Esophagus squamous epithelium (tissue), 5 donors: ENCODE measurements at regions not wholly inside any gene's neighbourhood (a gene's known extent, or its start where the extent isn't known, plus 50 kb on each side); places are given as distances from the start of the nearest gene placed in this dataset.

Source experiments
- DNase-seq: peaks from one replicate; lab custom pipeline; 2025; lab: John Stamatoyannopoulos, UW
- H3K27ac ChIP-seq, 4 donors: fragments of 200-600 bp; sonication (generic); one replicate each; pipeline ENCODE4 v1.5.1; 2016 to 2019; ENCODE audit warnings: mild to moderate bottlenecking in 1 of 4
- H3K27me3 ChIP-seq, 4 donors: fragments of 200-600 bp; sonication (generic); 1 replicate in 3 of 4; 2 replicates in 1 of 4; pipeline versions ENCODE4 v1.5.1 to v1.6.0; 2017 to 2021; ENCODE audit warnings: antibody characterized with exemption in 1 of 4
- H3K36me3 ChIP-seq, 3 donors: fragments of 200-600 bp; sonication (generic); one replicate each; pipeline ENCODE4 v1.5.1; 2016 to 2019
- H3K4me1 ChIP-seq, 3 donors: fragments of 200-600 bp; sonication (generic); one replicate each; pipeline ENCODE4 v1.5.1; 2017 to 2019
- H3K4me3 ChIP-seq, 4 donors: fragments of 200-600 bp; sonication (generic); 1 replicate in 3 of 4; 2 replicates in 1 of 4; pipeline ENCODE4 v1.5.1; 2016 to 2019; ENCODE audit warnings: mild to moderate bottlenecking in 2 of 4, moderate library complexity in 1 of 4
- H3K9me3 ChIP-seq, 3 donors: fragments of 200-600 bp; sonication (generic); one replicate each; pipeline ENCODE4 v1.5.1; 2016 to 2019
- CTCF ChIP-seq, 6 experiments: fragments of 450-650 bp in 4 of 6; fragments of 200-600 bp in 2 of 6; sonication (generic) in 2 of 6; IDR thresholded peaks; one replicate each; pipeline ENCODE4 v1.5.1; 2016 to 2019; ENCODE audit warnings: antibody characterized with exemption in 6 of 6, mild to moderate bottlenecking in 4 of 6, moderate library complexity in 4 of 6
- POLR2A ChIP-seq, 4 donors: fragments of 450-650 bp; IDR thresholded peaks; one replicate each; pipeline ENCODE4 v1.6.1; 2017; ENCODE audit warnings: antibody characterized with exemption in 4 of 4, mild to moderate bottlenecking in 4 of 4, moderate library complexity in 3 of 4
- WGBS, 2 donors: methylation state at CpG; one replicate each; pipeline ENCODE4 v1.1.5; 2018; 5-methylcytosine and 5-hydroxymethylcytosine counted together
- intact Hi-C: fragments of 100-400 bp; cut with DNase I; formaldehyde crosslinking; loops from one replicate; pipeline ENCODE4 v1.15.0; 2022
- donor health status: DM: yes; HTN: yes; CAD: no.

DNA sequence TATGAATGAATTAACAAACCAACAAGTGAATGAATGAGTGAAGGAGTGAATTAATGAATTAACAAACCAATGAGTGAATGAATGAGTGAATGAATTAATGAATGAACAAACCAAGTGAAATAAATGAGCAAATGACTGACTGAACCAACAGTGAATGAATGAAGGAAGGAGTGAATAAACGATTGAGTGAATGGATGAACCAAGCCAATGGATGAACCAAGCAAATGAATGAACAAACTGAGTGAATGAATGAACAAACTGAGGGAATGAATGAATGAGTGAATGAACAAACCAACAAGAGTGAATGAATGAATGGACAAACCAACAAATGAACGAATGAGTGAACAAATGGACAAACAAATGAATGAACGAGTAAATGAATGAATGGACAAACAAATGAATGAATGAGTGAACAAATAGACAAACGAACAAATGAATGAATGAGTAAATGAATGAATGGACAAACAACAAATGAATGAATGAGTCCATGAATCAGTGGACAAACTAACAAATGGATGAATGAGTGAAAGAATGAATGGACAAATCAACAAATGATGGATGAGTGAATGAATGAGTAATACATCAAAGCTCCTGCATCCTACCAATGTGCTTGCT is 69.5 kb downstream of the NPTX2 start:
- whole genome bisulfite sequencing, 2 donors = 45 to 76% methylated on average over 4 of the region's 4 CpGs

GRCh38 chr7:98687111-98687751 is 70.1 kb downstream of the NPTX2 start:
- DNase-seq = no peak
- Histone ChIP-seq H3K4me3 (no peak overlapping the region), H3K27me3 (peaks cover 0 to 2% (median 0%) of the 10 kb centered on the region in 4 donors), H3K27ac (no peak overlapping the region), H3K4me1 (no peaks in the 10 kb centered on the region), H3K36me3 (no peaks in the 10 kb centered on the region), H3K9me3 (peaks cover 0 to 26% (median 0%) of the 10 kb centered on the region in 3 donors)
- TF ChIP-seq POLR2A (IDR thresholded peaks at IDR 0.05) (no peak), CTCF (IDR thresholded peaks at IDR 0.05) (no peak)
- intact Hi-C loops = no loop called here
- WGBS, 2 donors = 53 to 69% methylated on average over 12 of the region's 12 CpGs

More for the DNA sequence above, 69.5 kb downstream of the NPTX2 start:
- Histone ChIP-seq H3K4me3 (no peak overlapping the region), H3K36me3 (no peaks in the 10 kb centered on the region), H3K27me3 (peaks cover 0 to 6% (median 0%) of the 10 kb centered on the region in 4 donors), H3K27ac (no peak overlapping the region), H3K4me1 (no peaks in the 10 kb centered on the region), H3K9me3 (peaks cover 0 to 20% (median 0%) of the 10 kb centered on the region in 3 donors)
- intact Hi-C loops = no loop called here
- no peak for DNase-seq
- TF ChIP-seq POLR2A (IDR thresholded peaks at IDR 0.05) (no peak), CTCF (IDR thresholded peaks at IDR 0.05) (no peak)

DNA sequence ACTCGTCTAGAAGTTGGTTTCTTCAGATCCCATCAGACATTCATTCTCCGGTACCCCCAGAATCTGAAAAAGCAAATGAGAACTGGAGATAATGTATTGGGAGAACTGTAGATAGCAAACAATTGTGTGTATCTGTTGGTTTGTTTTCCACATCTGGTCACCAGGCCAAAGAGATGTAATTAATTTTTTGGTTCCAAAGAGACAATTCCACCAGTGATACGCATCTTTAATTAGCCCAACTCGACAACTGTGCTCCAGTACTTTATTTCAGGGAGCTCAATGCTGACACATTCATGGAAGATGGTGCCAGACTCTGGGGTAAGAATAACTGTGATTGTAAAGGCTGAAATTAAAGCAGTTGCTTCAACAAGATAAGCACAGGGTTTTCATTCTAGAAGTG is 74.5 kb downstream of the NPTX2 start:
- no peaks in the 10 kb centered on the region for H3K36me3 ChIP-seq
- DNase-seq = no peak
- H3K9me3 ChIP-seq = peaks cover 0 to 33% (median 11%) of the 10 kb centered on the region in 3 donors
- 84 to 93% methylated on average over 3 to 4 of the region's 4 CpGs for WGBS, 2 donors
- no peaks in the 10 kb centered on the region for H3K27me3 ChIP-seq
- no peak overlapping the region for H3K4me3 ChIP-seq
- intact Hi-C loops = no loop called here
- H3K27ac ChIP-seq = no peak overlapping the region
- no peak for TF ChIP-seq CTCF (IDR thresholded peaks at IDR 0.05)
- TF ChIP-seq POLR2A (IDR thresholded peaks at IDR 0.05) = no peak
- H3K4me1 ChIP-seq = no peaks in the 10 kb centered on the region

DNA sequence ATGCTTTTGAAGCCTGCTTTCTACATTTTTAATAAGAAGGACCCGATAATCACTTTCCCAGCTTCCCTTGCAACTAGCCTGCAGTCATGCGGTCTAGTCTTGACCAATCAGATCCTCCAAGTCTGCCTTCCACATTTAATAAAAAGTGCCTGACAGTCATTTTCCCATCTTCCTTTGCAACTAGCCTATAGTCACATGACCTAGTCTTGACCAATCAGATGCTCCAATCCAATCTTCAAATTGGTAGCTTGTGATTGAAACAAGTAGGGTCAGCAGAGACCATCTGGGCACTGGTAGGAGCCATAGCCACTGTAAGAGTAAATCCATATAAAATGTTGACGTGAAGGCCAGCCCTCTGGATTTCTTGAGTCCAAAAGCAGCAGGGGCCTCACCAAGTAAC is 80.0 kb downstream of the NPTX2 start:
- Histone ChIP-seq H3K27ac (no peak overlapping the region), H3K36me3 (no peaks in the 10 kb centered on the region), H3K9me3 (peaks cover 0 to 23% (median 11%) of the 10 kb centered on the region in 3 donors), H3K4me3 (no peak overlapping the region), H3K27me3 (no peaks in the 10 kb centered on the region), H3K4me1 (no peaks in the 10 kb centered on the region)
- no peak for DNase-seq
- intact Hi-C loops = no loop called here
- no peak for TF ChIP-seq CTCF (IDR thresholded peaks at IDR 0.05)
- TF ChIP-seq POLR2A (IDR thresholded peaks at IDR 0.05) = no peak
- WGBS, 2 donors = 76 to 93% methylated on average over 3 of the region's 3 CpGs

DNA sequence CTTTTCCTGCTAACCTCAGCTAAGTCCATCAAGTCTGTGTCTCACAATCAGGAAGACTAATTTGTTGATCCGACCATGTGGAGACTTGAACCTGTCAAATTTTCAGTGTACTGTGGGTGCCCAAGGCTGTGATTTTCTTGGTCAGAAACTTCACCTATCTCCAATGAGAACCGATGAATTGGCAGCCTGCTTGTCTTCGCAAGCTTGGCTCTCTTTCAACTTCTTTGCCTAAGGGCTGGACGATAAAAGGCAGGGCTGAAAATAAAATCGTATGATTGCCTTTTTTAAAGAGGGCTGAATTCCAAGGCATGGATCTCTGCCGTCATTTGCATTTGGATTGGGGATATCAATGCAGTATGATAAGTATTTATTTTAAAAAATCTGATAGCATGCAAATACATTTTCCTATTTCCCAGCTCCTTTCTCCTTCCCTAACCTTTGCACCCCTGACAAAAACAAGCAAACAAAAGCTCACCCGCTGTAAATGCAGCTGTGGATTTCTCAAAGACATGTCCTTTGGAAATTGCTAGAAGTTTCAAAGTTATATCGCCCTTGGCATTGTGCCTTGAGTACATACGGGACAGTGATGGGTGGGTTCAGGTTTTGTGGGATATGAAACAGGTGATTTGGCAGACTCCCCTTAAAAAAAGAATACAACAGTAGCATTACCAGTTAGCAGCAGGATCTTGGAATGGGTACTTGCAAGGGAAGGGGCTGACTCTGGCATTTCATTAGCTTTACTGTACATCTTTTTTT is 80.6 kb downstream of the NPTX2 start:
- TF ChIP-seq CTCF (IDR thresholded peaks at IDR 0.05) (no peak), POLR2A (IDR thresholded peaks at IDR 0.05) (no peak)
- Histone ChIP-seq H3K4me3 (no peak overlapping the region), H3K27me3 (no peaks in the 10 kb centered on the region), H3K36me3 (no peaks in the 10 kb centered on the region), H3K27ac (no peak overlapping the region), H3K9me3 (peaks cover 0 to 21% (median 11%) of the 10 kb centered on the region in 3 donors), H3K4me1 (no peaks in the 10 kb centered on the region)
- no peak for DNase-seq
- 60 to 77% methylated on average over 9 of the region's 9 CpGs for WGBS, 2 donors
- intact Hi-C loops = no loop called here
